IPS-NIHi11 (cell line): ENCODE measurements at regions not wholly inside any gene's neighbourhood (a gene's known extent, or its start where the extent isn't known, plus 50 kb on each side); places are given as distances from the start of the nearest gene placed in this dataset.

Source experiments
- DNase-seq: peaks from one replicate; pipeline ENCODE4 v3.0.0; 2012; ENCODE audit warnings: mixed read lengths, low spot score

DNA sequence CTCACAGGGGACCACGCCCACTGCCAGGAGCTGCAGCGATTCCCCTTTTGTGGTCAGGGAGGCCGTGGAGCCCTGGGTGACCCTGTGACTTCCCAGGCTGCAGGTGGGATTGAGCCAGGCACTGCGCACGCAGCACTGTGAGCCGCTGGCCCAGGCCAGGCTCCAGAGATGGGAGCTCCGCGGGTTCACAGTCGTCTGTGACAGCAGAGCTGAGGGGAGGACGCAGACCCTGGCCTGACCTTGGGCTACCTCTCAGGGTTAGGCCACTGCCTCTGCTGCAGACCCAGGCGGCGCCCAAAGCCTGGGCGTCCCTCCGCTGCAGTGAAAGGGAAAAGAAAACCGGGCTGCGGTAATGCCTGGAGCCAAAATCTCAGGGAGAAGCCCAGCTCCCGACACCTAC lies 107.5 kb upstream of the GPR26 start:
- no peak for DNase-seq

DNA sequence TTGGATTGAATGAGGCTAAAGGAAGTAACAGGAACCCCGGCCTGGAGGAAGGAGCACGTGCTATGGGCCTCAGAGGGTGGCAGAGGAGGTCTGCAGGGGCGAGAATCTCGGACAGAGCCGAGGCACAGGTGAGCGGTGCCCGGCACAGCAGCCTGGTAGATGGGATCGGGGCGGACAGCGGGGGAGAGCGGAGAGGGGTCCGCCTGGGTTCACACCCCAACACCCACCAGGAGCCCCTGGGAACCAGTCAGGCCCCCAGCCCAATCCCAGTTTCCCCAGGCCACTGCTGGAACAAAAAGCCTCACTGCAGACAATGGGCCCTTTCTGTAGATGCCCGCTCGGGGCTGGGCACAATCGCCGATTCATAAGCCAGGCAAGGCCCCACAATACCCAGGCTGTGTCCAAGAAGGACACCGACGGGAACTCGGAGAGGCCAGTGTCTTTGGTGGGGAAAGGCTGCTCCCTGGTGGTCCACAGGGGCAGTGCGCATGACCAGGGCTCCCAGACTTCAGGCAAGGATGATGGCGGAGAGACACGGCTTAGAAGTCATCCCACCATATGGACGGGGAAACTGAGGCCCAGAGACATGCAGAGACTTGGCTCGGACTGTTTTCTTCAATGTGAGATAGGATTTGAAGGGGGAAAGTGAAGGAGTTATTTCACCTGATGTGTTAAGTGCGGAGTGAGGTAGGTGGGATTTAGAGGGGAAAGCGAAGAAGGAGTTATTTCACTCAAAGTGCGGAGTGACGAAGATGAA lies 106.9 kb upstream of the GPR26 start:
- peak; percentile 97 for DNase-seq

DNA sequence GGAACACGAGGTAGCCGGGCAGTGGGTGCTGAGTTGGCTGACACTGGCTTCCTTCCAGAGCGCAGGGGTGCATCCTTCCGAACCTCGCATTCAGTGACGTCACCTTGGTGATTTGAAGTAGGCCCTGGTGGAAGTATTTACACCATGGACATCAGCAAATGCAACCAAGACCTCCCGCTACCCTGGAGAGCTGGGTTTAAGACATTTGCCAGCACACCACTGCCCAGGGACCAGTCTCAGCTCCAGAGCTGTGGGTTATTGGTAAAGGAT lies 106.4 kb upstream of the GPR26 start:
- DNase-seq: no peak

DNA sequence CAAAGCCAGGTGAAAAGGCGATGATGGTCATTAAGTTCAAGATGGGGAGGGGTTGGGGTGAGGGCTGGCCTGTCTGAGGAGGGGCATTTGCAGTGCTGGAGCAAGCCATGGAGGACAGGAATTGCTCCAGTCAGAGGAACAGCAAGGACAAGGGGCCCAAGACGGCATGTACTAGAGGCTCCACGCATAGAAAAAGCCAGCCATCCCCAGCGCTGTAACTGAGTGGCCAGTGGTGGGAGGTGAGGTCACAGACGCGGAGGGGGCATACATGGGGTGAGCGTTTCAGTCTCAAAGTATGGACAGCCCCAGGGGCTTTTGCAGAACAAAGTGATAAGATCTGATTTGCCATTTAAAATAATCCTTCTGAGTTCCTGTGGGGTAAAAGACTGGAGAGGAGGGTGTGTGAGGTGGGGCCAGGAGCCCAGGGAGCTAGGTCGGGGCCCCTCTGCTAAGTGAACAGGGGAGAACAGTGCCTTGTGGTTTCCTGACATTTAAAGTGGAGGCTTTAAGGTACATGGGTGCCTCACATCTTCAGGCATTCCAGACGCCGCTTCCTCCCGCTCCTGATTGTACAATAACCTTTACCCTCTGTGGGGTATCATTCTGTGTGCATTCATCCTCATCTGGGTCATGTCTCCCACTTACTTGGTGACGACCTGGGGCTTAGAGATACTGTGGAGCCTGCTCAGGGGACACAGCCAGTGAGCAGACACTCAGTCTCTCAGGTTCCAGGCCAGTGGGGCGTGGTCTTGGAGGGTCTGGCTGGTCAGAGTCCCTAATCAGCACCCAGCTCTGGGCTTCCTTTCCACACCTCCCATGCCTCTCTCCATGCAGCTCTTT lies 105.6 kb upstream of the GPR26 start:
- no peak for DNase-seq

DNA sequence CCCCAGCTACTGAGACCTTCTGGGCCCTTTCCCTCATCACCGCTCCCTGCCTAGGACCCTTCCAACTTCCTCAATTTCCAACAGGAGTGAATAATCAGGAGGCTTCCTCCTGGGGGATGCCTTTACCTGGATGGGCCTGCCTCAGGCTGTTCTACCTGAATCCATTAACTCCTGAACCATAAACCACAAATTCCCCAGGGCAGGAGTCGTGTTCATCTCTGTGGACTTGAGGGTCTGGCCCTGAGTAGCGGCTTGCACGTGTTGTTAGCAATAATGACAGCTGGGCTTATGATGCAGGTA lies 105.1 kb upstream of the GPR26 start:
- DNase-seq: no peak

DNA sequence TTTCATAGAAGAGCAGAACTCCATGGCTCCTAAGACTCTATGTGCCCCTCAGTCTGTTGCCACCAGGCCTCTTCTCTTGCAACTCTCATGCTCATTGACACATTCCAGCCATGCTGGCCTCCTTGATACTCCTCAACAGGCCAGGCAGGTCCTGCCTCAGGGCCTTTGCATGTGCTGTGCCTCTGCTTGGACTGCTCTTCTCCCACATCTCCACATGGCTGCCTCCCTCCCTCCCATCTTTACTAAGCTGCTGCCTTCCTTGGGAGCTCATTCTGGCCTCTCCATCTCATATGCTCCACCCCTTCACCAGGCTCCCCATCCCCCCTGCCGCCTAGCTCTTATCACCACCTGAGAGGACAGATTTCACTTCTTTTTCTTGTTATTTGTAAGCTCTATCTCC lies 103.8 kb upstream of the GPR26 start:
- no peak for DNase-seq

DNA sequence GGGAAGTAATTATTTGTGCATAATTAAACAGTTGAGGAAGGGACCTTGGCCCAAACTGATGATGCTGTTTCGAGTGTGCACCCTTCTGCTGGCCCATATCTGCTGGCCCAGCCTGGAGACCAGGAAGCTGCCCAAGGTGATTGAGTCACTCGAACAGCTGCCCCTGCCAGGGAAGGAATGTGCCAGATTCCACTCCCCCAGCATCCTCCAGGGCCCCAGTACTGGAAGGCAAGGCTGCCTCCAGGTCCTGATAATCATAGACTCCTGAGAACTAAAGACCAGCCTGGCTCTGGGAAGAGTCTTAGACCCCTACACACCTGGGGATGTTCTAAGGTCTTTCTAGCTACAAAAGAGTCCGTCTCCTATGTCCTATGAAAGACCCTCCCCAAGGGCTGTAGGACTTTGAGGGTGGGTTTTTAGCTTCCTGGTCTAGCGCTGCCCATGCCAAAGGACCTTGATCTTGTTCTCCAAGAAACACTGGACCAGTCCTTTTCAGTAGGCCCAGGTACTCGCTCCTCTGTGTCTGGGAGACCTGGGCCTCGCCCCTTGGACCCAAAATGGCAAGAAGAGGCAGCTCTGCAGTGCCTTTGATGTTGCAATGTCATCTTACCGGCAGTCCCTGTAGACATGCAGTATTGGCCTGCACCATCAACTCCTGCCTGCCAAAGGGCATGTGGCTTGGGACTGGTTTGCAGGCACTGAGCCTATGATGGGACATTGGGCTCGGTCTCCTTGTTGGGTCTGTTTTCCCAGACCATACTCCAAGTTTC lies 103.2 kb upstream of the GPR26 start:
- DNase-seq: no peak

DNA sequence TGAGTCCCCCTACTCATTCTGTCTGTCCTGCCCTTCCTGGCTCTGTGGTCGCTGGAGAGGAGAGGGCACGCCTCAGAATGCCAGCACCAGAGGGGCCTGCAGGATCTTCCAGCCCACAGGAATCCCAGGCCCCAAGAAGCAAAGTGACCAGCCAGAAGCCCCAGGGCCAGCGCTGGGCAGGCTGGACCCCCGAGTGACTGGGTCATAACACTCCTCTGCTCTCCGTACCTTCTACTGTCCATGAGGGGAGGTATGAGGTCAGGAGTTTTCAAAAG lies 102.6 kb upstream of the GPR26 start:
- DNase-seq: no peak

DNA sequence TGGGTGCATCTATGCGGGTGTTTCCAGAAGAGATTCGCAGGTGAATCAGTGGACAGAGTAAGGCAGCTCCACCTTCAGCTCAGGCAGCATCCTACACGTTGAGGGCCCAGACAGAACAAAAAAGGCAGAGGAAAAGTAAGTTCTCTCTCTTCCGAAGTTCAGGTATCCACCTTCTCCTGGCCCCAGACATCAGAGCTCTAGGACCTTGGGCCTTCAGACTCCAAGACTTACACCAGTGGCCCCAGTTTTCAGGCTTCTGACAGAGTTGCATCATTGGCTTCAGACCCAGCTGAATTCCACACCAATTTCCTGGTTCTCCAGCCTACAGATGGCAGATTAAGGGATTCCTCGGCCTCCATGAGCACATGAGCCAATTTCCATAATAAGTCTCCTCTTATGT lies 102.2 kb upstream of the GPR26 start:
- DNase-seq: no peak

DNA sequence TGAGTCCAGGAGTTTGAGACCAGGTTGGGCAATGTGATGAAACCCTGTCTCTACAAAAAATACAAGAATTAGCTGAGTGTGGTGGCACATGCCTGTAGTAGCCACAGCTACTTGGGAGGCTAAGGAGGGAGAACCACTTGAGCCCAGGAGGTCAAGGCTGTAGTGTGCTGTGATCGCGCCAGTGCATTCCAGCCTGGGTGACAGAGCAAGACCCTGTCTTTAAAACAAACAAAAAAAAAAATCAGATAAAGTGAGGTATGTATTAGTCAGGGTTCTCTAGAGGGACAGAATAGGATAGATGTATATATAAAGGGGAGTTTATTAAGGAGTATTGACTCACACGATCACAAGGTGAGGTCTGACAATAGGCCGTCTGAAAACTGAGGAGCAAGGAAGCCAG lies 101.5 kb upstream of the GPR26 start:
- DNase-seq: no peak

DNA sequence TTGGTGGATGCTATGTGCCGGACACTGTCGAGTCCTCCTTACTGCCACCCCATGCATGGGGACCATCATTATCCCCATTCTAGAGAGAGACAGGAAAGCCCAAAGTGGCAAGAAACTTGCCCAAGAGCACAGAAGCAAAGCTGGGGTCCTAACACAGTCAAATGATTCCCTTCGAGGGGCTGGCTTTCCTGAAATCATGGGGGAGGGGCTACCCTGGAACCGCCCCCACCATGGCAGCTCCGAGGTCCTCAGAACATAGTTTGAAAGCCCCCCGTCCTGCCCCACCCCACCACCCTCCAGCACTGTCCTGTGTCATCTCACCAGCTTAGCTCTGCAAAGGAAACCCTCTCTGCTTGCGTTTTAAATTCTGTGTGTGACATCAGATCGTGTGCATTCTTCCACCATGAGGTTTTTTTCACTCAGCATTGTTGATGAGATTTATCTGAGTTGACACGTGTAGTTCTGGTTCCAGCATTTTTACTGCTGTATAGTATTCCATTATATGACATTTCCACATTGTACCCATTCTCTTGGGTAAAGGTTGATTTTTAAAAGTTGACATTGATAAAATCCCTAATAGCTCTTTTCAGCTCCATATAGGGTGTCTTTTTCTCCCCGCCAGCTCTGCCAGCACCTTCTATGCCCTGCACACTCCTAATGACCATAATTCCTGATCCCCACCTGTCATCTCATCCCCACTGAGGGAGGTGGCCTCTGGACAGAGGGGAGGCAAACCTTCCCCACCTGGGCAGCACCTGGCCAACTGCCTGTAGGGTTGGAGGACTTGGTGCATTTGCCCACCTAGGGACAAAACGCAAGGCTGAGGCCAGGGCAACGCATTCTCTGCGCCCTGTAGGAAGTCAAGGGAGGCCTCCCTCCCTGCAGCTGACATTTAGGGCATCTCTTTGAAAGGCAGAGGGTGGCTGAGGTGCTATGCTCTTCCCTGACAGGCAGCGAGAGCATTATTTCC lies 100.2 kb upstream of the GPR26 start:
- no peak for DNase-seq

DNA sequence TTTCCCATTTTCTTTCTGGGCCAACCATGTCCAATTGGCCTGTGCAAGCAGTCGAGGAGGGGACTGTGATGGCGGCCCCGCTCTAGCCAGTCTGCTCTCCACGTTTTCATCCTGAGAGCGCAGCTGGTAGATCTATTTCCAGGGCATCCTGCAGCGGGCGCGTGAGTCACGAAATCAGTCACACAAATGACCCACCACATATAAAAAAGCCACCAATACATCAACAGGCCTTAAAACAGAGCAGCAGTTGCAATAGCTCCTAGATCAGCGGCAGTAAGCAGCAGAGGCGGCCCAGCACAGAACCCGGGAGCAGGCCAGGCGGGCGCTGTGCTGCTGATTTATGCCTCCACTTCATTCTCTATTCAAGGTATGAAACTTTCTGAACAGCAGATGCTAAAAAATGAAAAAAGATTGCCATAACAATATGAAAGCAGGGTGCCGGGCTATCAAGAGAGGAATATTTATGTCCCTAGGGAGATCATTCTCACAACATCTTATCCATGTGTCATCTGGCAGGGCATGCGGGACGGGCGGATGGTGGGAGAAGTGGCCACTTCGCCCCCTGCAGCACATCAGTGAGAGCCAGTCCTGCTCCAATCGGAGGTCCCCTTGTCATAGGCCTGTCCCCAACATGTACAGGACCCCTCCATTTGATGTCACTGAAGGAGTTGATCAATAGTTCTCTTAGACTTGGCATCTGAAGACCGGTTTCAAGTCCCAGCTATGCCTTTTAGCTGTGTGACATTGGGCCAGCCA lies 98.0 kb upstream of the GPR26 start:
- DNase-seq: no peak

DNA sequence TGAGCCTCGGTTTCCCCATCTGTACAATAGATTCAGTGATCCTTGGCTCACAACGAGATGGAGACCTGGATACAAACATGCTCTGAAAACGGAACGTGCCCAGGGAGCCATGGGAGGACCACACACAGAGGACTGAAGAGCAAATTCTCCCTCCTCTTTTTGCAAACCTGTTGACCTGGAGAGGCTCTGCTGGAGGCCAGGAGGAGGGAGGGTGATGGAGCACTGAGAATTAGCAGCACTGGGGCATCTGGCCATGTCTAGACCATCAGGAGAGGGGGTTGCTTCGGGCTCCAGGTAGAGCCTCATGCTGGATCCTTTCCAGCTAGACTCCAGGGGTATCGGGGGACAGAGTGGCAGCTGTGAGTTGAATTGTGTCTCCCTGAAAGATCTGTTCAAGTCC lies 97.4 kb upstream of the GPR26 start:
- no peak for DNase-seq

DNA sequence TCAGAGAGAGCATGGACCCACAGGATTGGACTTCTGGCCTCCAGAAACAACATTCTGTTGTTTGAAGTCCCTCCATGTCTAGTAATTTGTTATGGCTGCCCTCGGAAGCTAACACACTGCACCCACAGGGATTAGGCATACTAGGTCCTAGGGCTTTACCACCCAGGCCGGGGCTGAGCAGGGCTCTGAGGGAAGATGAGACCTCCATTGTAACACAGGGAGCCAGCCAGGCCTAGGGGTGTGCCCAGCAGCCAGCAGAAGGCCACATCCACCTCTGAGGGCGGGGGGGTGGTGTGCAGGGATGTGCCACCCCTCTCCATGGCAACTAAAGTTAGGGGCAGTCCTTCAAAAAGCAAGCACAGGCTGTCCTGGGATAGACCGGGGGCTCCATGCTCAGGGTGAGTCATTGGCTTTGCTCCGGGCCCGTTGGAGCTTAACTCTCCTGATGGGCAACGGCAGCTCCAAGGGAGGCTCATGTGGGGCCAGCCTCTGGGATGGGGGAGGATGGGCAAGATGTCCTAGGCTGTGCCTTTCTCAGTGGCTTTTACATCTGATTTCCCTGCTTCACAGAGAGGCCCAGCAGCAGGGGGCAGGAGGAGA lies 96.6 kb upstream of the GPR26 start:
- DNase-seq: no peak

DNA sequence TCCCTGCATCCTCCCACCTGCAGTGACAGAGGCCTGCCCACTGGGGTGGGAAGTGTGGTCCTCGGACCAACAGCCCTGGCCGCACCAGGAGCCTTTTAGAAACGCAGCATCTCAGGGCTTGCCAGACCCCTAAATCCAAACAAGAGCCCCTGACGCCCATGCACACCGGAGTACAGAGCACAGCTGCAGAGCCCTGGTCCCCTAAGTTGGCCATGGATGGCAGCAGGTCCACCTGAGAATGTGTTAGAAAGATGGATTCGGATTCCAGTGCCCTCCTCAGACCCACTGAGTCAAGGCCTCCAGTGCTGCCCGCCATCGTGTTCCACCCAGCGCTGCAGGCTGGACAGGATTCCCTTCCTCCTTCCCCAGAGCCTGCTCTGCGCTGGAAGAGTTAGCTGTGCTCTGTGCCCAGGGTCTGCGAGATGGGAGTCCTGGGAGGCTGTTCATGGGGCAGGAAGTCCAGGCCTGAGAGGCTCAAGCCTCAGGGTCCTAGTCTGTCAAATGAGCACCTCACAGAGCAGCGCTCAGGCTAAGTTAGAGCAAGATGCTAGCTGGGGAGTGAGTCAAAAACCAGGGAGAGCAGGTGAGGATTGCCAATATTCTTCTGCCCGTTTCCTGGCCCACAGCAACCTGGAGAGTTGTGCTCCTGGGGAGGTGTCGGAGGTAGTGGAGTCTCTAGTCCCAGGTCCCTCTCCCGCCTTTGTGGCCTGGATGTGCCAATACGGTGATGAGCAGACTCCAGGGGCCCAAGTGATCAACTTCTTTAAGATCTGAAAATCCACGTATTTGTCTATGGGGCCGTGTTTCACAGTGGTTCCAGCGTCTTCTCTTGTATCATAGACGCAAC lies 95.9 kb upstream of the GPR26 start:
- no peak for DNase-seq

DNA sequence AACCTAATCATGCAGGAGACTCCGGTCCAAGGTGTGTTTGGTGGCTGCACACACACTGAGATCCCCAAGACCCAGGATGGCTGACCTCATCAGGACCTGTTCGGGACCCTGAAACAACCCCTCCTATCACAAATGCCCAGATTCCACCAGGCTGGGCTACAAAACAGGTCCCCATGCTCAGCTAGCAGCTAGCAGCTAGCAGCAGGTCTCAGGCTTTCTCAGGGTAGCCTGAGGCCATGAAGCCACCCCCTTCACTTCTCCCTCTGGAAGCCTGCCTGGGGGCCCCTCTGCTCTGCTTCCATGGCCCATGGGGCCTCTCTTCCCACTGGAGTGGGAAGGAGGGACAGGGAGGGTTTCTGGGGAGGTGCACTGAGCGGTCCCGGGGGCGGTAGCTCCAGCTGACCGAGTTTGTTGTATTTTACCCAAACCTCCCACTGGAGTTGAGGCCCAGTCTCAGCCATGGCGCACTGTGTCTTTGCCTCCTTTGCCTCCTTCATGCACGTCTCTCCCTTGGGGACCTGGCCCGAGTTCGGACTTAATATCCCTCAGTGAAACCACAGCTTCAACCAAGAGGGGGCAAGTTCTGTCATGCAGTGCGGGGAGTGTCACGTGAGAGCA lies 95.1 kb upstream of the GPR26 start:
- DNase-seq: no peak

DNA sequence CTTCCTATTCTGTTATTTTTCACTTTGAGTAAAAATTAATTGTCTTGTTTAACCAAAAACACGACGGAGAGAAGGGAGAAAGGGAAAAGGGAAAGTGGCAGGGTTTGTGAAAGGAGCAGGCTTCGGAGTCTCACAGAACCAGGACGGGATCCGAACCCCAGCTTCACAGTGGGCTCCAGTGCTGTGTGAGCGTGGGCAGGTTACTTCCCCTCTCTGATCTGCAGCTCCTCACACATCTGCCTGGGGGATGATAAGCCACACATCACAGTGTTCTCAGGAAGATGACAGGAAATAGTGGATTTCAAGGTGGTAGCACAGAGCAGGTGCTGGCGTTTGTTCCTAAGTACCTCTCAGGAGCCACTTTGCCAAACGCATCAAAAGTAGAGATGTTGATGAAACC lies 94.2 kb upstream of the GPR26 start:
- no peak for DNase-seq

DNA sequence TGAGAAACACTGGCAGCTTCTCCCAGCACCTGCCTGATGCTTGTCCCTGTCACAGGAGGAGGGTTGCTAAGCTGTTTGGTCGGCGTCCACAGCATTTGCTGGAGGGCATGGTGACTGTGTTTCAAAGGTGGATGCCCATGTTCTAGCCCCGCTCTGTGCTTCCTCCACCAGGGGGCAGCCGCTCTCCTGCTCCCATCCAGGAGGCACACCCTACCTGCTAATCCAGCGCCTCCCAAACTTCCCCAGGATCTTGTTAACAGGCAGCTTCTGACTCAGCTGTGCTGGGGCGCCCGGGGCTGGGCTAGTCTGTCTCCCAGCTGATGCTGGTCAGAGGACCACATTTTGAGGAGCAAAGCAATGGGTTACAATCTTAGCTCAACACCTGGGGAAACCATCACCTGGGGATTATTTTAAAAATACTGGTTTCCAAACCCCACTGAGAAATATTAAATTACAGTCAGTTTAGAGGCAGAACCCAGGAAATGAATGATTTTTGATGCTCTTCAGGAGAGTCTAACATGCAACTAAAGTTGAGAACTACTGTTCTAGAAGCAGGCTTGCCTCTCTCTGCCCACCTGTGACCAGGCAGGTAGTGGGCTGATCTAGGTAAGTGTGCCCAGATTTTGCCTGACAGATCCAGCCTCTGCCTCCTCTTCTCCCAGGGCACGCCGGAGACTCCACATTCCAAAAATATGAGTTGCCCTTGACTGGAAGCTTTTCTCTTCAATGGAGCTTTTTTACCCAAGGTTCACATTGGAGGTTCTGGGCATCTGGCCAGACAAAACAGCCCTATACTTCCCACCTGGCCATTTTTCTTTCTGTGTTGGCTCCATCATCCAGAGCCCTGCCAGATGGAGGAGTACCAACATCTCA lies 92.7 kb upstream of the GPR26 start:
- DNase-seq: peak; percentile 90
